Osteocyte (in vitro differentiated cells): ENCODE measurements at regions not wholly inside any gene's neighbourhood (a gene's known extent, or its start where the extent isn't known, plus 50 kb on each side); places are given as distances from the start of the nearest gene placed in this dataset.

Experiments used
- DNase-seq: peaks from one replicate; pipeline ENCODE4 v3.0.0; 2021; ENCODE audit warnings: mixed read lengths; ENCODE audit not compliant: unreplicated experiment; ENCODE audit errors: extremely low spot score
- H3K27ac Mint-ChIP-seq: one replicate; pipeline ENCODE4 v1.8.0; 2021; ENCODE audit warnings: mild to moderate bottlenecking, mixed read lengths; ENCODE audit not compliant: unreplicated experiment
- H3K27me3 Mint-ChIP-seq: one replicate; pipeline ENCODE4 v1.8.0; 2021; ENCODE audit warnings: mixed read lengths; ENCODE audit not compliant: unreplicated experiment
- H3K36me3 Mint-ChIP-seq: one replicate; pipeline ENCODE4 v1.8.0; 2021; ENCODE audit warnings: mixed read lengths; ENCODE audit not compliant: unreplicated experiment
- H3K4me1 Mint-ChIP-seq: one replicate; pipeline ENCODE4 v1.8.0; 2021; ENCODE audit warnings: mixed read lengths; ENCODE audit not compliant: unreplicated experiment
- H3K4me3 Mint-ChIP-seq: one replicate; pipeline ENCODE4 v1.8.0; 2021; ENCODE audit warnings: mild to moderate bottlenecking, moderate library complexity, mixed read lengths; ENCODE audit not compliant: unreplicated experiment
- H3K9me3 Mint-ChIP-seq: one replicate; pipeline ENCODE4 v1.8.0; 2021; ENCODE audit warnings: mixed read lengths; ENCODE audit not compliant: unreplicated experiment
- TF ChIP-seq, protein P1 (sequence below): fragments of 200-600 bp; sonication (generic); IDR thresholded peaks from 2 replicates; pipeline ENCODE4 v1.5.0; 2021; ENCODE audit warnings: antibody characterized with exemption, mild to moderate bottlenecking, moderate library complexity

GRCh38 chr13:33767140-33767539 is 50.8 kb upstream of the RFC3 start:
- TF ChIP-seq, protein P1, sequence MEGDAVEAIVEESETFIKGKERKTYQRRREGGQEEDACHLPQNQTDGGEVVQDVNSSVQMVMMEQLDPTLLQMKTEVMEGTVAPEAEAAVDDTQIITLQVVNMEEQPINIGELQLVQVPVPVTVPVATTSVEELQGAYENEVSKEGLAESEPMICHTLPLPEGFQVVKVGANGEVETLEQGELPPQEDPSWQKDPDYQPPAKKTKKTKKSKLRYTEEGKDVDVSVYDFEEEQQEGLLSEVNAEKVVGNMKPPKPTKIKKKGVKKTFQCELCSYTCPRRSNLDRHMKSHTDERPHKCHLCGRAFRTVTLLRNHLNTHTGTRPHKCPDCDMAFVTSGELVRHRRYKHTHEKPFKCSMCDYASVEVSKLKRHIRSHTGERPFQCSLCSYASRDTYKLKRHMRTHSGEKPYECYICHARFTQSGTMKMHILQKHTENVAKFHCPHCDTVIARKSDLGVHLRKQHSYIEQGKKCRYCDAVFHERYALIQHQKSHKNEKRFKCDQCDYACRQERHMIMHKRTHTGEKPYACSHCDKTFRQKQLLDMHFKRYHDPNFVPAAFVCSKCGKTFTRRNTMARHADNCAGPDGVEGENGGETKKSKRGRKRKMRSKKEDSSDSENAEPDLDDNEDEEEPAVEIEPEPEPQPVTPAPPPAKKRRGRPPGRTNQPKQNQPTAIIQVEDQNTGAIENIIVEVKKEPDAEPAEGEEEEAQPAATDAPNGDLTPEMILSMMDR, result no peak
- Mint-ChIP-seq H3K4me3 (no peak overlapping the region), H3K27ac (no peak overlapping the region), H3K4me1 (no peaks in the 10 kb centered on the region), H3K36me3 (no peaks in the 10 kb centered on the region), H3K27me3 (peaks cover 14% of the 10 kb centered on the region), H3K9me3 (peaks cover 10% of the 10 kb centered on the region)
- no peak for DNase-seq
